RPMI7951 (cell line): ENCODE measurements at regions not wholly inside any gene's neighbourhood (a gene's known extent, or its start where the extent isn't known, plus 50 kb on each side); places are given as distances from the start of the nearest gene placed in this dataset.

ENCODE experiments used
- DNase-seq: peaks from one replicate; pipeline ENCODE4 v3.0.0-alpha.2; 2012; ENCODE audit warnings: low read depth

DNA sequence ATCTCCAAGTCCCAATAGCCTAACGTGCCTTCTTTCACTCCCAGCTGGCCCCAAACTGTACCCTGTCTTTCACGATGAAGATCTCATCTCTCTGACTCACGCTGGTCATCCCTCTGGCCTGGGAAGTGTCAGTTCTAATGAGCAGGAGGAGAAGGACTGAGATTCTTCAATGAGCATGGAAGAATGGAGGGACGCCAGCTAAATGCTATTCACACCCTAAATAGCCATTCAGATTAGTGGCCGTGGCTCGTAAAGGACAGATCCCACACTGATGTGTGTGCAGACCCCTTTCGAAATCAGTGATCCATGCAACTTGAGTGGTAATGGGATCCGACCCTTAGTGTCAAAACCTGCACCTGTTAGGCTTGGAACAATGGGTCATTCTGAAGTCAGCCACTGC lies 75.9 kb upstream of the SMYD2 start:
- no peak for DNase-seq

DNA sequence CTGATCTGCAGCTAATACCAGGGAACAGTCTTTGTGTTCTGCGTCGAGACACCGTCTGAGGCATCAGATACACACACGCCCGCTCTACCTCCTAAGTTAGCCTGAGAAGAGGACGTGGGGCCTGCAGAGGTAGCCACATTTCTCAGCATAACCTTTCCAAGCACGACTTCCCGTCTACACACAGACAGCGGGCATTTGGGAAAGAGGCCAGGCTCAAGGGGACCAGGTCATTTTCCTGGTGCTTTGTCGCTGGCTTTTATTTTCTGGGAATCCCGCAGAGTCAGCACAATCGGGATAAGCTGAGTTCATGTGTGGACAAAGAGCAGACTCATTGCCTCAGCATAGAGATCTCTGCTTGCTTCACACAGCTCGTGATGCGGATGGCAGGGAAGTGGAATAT lies 72.5 kb upstream of the SMYD2 start:
- no peak for DNase-seq

DNA sequence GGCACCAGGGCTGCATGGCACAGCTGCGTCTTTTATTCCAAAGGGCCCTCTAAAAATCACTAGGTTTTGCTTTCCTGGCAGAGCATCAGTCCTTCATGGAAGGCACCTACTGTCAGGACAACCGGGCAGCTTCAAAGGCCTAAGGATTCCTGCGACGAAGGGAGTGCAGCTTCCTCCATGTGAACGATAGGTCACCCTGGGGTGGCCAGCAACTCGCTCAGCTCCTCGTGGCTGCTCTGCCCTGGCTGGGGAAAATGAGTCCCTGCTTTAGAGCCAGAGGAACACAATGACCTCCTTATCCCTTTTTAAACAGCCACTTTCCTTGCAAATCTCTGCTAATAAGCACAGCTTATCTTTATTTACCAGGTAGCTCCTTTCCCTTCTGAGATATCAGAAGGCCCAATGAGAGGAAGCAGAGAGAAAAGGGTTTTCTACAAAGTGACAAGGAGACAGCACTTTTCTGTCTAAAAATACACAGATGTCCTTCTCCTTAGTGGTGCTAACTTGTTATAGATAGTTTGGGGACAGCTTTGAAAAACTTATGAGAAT lies 71.6 kb upstream of the SMYD2 start:
- no peak for DNase-seq

DNA sequence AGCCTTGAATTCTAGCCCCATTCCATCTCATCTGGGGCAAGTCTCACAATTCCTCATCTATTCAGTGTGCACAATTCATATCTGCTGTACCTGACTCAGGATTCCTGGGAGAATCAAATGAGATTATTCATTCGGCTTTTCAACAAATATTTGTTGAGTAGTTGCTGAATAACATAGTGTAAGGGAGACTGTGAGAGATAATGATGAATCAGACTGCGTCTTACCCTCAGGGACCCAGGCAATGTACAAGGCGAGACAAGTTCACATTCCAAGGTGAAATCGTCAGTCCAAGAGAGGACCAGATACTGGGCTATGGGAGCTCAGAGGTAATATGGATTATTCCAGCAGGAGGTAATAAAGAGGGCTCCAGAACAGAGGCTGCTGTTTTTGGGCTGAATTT lies 67.8 kb upstream of the SMYD2 start:
- peak; percentile 65 for DNase-seq

DNA sequence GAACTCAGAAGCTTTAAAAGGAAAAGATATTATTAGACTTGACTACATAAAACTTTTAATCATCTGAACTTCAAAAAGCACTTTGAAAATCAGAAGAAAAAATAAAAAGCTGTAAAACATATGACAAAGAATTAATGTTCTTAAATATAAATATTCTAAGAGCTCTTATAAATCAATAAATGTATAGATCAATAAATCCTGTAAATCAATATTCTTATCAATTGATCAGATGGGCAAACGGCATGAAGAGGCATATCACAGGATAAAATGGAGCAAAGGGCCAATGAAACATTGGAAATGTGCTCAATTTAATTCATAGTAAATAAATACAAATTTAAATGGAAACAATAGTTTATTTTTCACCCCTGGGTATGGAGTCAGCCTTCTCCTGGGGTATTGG lies 66.1 kb upstream of the SMYD2 start:
- no peak for DNase-seq

DNA sequence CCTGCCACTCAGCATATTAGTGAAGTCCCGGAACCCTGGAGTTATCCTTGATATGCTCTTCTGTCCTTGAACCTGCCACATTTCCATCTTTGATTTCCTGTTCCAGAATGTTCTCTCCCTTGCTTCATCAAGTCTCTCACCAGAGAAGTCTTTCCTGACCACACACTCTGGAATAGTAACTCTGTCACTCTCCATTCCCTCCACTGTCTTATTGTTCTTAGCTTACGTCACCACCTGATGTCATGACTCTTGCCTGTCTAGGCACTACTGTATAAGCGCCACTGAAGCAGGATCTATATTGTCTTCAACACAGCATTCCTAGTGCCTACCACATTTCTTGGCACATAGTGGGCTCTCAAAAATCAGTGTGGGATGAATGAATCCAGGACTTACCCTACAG lies 65.4 kb upstream of the SMYD2 start:
- no peak for DNase-seq

DNA sequence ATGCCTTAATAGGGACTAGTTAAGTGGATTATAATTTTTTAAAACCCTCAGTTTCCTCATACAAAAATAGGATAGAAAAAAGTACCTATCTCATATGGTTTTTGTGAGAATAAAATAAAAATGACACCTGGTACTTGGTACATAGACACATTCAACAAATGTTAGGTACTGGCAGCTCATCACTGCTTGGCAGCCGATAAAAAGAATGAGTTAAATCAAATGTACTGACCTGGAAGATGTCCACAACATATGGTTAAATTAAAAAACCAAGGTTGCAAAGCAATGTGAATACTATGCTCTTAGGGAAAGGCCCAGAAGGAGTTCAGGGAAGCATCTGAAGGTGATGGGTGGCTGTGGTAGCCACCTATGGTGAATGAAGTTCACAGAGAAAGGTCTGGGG lies 64.9 kb upstream of the SMYD2 start:
- DNase-seq, result no peak

DNA sequence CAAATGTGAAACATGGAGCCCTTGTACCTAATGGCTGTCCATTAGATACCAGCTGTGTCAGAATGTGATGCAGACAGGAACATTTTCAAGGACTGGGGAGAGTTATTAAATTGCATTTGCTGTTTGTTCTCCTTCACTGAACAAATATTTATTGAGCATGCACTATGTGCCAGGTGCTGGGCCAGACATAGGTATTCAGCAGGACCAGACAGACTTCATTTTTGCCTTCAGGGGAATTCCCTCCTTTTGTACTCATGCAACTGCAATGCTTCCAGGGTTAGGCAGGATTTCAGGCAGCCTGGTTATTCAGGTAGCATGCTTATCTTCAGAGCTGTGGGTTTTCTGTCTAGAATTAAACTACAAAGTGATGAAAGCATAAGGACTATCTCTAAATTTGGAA lies 64.2 kb upstream of the SMYD2 start:
- no peak for DNase-seq

DNA sequence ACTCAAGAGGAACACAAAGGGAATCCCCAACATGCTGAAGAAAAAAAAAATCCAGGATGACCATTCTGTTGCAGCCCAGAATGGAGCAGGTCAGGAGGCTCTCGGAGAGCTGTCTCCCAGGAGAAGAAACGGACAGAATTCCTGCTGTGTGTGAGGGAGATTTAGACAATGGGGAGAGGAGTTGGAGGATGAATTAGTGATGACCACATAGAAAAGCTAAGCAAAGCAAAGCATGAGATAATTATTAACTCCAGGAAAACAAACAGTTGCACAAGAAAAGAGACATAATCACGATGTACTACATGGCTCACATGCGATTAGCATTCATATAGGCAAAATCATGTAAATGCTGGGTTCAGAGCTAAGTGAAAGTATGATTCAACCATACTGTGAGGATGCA lies 61.1 kb upstream of the SMYD2 start:
- no peak for DNase-seq

DNA sequence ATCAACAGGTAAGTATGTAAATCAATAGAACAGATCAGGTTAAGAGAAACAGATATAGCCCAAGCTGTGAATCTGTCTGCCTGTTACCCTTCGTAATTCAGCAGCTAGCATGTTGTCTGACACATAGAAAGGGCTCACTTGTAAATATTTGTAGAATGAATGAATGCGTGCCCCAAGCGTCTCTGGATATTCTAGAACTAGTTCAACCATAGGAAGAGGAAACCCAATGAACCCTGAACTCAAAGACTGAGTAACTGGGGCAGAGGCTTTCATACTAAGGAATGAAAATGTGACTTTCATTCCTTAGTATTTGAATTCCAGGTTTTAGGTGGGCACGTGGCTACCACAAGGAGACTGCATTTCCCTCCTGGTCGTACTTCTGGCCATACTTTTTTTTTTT lies 60.1 kb upstream of the SMYD2 start:
- no peak for DNase-seq

DNA sequence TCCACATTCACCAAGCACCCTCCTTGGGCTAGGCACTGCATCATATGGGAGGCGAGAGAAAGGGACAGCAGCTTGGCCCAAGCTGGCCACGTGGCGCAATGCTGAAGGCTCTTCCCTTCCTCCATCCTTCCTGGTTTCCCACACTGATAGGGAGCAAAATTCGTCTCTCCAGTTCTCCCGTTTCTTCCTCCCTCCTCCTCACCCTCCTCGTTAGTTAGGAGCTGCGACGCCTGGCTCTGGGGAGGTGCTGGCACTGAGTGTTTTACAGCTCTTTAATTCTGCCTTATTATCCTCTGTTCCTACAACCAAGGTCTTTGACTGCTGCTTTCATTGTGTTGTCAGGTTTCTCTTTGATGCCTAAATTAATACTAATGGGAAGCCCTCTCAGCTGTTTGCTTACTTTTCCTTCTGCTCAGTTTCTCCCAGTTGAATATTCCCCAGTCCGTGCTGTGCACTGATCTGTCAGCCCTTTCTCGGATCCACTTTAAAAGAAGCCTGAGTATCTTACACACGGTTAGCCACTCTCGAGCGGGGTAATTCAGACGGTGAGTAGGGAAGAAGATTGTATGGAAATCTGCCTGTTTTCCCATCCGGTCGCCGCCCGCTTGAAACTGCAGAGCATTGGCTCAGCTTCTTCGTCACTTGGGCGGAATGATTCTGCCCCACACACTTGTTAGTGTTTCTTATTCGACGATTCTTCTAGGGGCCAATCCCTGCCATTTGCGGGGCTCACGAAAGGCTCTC lies 56.2 kb upstream of the SMYD2 start:
- DNase-seq, result peak; percentile 11

DNA sequence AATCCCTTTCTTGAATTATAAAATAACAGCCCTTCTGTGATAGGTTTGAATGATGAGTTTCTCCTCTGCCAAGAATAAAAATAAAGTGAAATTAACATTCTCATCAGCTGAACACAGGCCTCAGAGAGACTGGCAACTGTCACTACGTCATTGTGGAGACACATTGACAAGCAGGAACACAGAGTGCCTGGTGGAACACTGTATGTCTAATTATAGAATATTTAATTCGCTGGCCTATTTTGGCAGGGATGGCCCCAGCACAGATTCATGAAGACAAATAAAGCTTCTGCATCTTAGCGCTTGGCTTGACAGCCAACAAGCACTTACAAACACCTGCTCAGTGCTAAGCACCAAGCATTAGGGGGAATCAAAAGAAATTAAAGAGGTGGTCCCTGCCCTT lies 52.0 kb upstream of the SMYD2 start:
- no peak for DNase-seq

DNA sequence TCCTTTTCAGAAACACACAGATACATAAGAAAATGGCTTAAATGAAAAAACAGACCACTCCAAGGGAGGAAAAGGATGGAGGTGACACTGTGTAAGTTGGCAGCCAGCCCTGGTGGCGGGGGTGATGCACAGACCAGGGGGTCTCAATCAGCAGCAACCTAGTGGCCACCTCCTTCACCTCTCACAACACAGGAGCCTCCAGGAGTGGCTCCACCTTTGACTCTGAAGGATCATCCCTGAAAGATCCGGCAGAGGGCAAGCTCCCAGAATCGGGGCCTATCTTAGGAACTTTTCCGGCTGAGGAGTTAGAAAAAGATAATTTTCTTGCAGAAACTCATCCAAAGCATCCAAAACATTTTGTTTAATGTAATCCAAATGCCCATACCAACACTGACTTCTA lies 51.2 kb upstream of the SMYD2 start:
- DNase-seq, result no peak
